ENCODE measurements at regions not wholly inside any gene's neighbourhood (a gene's known extent, or its start where the extent isn't known, plus 50 kb on each side); places are given as distances from the start of the nearest gene placed in this dataset.

- TF ChIP-seq POLR2A (IDR thresholded peaks at IDR 0.05) (no peak), CTCF (IDR thresholded peaks at IDR 0.05 in 4 of 5, conservative IDR thresholded peaks at IDR 0.05 in 1 of 5) (no peak)
Observed at GRCh38 chr2:176391148-176391419, 121.8 kb downstream of the MTX2 start.
